NCI-H2029 (cell line): ENCODE measurements at regions not wholly inside any gene's neighbourhood (a gene's known extent, or its start where the extent isn't known, plus 50 kb on each side); places are given as distances from the start of the nearest gene placed in this dataset.

Source experiments
- DNase-seq: peaks from one replicate; lab custom pipeline; 2025; lab: John Stamatoyannopoulos, UW

GRCh38 chr1:222104694-222105392, 363.0 kb upstream of the DUSP10 start:
- DNase-seq = no peak

DNA sequence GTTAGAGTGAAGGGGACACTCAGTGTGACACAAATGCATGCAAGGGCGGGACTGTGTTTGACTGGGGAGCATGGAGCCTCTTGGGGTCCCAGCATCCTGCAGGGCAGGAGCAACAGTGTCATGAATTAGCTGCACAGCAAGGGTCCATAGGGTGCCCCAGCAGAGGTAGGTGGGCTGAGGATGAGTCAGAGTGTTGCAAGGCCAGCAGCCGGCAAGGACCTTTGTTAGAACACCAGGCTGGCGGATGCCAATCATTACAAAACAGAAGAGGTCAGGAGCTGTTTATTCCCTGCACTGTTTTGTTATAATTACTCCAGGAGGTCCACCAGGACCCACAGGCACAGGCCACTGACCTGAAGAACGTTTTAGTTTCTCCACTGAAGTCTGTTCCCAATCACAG, 362.2 kb upstream of the DUSP10 start:
- no peak for DNase-seq

DNA sequence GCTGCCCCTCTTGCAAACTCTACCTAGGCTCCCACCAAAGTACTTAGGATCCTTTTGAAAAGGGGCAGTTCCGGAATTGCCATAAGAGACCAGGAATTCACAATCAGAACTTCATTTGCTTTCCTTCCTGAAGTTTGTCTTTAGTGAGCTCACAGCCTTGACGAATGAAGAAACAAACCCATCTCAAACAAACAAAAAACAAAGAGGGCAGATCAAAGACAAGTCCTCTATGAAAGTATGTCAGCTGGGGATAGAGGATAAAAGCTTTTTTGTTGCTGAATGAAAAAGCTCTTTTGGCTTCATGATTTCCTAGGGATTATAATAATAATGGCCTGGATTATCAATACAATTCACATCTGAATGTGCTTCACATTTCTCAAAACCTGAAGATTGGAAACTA, 357.9 kb upstream of the DUSP10 start:
- no peak for DNase-seq

DNA sequence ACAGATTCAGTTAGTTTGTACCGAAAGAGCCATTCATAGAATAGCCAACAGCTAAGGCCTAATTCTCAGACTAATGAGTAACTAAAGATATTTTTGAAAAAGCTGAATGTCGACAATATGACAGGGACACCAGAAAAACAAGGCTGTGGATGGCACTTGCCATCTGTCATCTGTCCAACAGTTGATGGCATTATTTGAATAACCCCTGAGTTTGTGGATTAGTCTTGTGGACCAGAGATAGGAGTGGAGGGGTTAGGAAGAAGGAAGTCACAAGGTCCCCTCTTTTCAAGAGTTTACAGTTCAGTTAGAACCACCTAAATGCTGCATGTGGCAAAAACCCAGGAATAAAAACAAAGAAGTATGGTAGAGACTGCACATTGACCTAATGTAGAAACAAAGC, 356.5 kb upstream of the DUSP10 start:
- no peak for DNase-seq

DNA sequence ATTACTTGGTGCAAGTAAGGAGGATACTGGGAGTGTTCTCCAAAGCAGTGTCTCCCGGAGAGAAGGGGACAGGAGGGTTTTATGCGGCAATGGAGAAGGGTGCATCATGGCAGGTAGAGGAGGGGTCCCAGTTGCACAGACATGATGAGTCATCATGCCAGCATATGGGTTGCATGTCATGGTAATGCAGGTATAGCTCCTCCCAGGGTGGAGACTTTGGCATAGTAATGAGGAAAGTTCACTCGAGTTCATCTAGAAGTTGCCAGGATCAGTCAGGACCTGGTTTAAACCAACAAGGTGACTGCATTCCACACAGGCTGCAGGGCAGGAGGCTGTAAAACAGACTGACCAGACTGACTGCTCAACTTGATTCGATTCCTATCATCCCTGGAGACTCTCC, 355.7 kb upstream of the DUSP10 start:
- no peak for DNase-seq

- DNase-seq = no peak
Measured at GRCh38 chr1:222096883-222097282, 355.0 kb upstream of the DUSP10 start.

GRCh38 chr1:222096476-222096772, 354.5 kb upstream of the DUSP10 start:
- no peak for DNase-seq

- DNase-seq = peak; percentile 19
Measured at GRCh38 chr1:222095606-222096475, 354.0 kb upstream of the DUSP10 start.

GRCh38 chr1:222093518-222093917, 351.6 kb upstream of the DUSP10 start:
- no peak for DNase-seq

DNA sequence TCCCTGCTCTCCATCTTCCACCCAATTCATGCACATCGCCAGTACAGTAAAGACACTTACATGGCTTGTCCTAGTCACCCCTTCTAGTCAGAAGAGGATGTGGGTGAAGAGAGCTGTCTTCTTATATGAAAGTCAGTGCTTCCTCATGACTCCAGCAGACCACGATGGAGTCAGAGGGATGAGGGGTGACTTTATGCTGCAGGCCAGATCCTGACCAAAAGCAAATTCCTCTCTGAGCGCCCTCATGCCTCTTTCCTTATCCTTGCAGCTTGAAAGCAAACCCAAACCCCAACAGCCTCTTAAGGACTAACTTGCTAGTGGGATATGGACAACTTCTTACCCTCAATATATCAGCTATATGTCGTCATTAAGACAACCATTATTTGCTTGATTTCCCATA, 348.2 kb upstream of the DUSP10 start:
- DNase-seq = no peak

DNA sequence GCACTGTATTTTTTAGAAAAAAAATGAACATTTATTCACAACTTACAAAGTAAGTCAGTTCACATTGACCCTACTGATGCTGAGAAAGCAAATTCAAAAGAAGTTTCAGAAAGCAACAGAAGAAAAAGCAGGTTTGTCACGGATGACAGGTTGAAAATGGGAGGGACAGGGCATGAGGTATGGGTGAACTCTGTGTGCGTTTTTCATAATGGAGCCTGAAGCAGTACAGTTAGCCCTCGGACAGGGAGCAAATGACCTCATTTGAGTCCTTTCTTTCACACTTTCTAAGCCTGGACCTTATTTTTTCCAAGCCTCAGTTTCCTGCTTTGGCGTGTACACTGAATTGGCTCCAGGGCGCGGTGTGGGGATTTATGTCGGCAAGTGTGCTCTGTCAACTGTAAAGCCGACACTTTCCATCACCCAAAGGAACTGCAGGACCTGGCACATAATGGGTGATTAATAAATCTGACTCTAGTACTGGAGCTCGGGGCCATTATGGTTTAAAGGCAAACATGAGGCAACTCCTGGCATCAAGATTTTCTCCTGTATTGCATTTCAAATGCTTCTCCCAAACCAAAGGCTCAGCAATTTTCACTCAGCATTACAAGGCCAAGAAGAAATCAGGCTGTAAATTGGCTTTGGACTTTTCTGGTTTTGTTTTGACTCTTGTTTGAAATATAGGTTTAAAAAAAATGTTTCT, 345.5 kb upstream of the DUSP10 start:
- DNase-seq = no peak

- no peak for DNase-seq
Measured at GRCh38 chr1:222084996-222085395, 343.1 kb upstream of the DUSP10 start.

DNA sequence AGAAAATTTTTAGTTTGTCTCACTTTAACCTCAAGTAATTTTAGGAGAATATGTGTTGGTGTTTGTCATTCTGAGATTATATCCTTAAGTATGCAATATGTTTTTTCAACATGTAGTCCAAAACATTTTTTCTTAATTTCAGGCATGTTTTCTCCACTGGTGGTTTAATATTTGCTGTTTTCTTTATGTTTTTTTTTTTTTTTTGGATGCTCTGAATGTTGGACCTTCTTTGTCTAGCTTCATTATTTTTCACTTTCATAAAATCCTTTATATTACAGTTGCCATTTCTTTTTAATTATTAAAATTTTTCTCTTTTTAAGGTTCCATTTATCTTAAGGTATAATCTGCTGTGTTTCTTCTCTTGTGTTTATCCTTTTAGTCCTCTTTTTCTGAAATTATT, 342.2 kb upstream of the DUSP10 start:
- no peak for DNase-seq

- no peak for DNase-seq
Measured at GRCh38 chr1:222081859-222082258, 340.0 kb upstream of the DUSP10 start.

DNA sequence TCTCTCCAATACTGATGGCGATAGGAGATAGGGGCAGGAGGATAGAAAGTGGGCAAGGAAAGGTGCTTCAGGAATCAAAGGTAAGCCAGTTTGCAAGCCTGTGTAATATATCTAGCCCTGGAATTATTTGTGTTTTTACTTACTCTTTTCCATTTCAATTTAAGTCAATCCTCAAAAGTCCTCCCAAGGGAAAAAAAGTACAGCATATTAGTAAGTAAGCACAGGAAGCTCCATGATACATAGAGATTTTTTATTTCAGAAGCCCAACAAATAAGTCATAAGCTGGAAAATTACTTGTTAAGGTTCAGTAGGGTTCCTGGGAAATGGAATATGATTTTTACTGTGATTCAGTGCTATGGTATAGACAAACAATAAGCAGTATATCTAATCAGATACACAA, 337.7 kb upstream of the DUSP10 start:
- DNase-seq = no peak

GRCh38 chr1:222077206-222077605, 335.3 kb upstream of the DUSP10 start:
- no peak for DNase-seq

DNA sequence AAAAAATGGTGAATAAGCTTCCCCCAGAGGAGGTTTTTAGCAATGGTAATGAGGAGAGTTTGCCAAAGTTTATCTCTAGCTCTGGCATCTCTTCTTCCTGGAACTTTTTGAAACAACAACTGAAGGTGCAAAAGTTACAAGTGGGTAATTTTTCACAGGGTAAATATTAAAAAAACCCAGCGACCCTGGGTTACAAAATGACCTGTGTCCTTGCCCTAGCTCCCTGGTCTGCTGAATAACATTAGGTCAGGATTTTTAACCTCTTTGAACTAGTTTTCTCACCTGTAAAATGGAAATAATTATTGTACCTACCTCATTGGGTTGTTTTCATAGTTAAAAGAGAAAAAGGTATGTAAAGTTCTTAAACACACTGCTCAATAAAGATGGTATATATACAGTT, 332.4 kb upstream of the DUSP10 start:
- no peak for DNase-seq

DNA sequence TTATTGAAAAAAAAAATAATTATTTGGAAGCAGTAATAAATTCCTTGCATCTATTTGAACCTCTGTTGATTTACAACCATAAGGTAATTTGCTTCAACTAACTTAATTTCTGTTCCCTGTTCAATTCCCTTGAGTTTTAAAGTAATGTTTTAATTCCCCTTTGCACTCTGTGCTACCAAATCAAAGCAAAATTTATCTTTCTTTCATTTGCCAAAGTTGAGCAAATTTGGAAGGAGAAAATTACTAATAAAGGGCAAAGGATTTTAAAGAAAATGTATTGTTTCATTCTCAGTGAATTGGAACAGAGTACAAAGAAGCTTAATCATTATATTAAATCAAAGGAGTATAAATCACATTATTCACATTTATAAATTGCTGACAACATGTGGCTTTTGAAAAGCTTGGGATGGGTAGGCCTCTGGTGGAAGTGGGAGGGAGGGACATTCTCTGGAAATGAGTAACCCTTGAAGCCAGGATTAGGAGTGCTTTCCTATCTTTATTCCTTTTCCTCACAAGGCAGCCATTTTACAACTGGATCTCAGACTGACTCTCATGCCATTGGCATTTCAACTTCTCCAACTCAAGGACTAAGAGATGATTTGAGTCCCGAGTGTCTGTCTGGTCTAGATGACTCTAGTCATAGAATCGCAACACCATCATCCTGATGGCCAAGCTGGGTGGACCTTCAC, 331.6 kb upstream of the DUSP10 start:
- no peak for DNase-seq

DNA sequence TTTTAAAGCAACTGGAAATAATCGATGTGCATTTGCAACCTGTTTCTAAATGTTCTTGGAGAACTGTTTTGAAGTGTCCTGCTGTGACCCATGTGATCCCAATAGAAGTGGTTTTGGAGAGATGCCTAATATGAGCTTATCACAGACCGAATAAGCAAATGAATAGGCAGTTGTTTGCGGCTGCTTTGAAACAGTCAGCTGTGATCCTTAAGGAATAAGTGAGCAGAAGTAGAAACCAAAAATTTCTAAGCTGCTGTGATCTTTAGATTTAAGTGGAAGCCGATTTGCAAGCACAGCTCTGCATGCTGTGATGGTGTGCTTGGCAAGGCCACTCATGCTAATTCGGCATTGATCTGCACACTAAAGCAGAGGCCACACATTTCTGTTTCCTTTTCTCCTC, 329.5 kb upstream of the DUSP10 start:
- DNase-seq = peak; percentile 16

DNA sequence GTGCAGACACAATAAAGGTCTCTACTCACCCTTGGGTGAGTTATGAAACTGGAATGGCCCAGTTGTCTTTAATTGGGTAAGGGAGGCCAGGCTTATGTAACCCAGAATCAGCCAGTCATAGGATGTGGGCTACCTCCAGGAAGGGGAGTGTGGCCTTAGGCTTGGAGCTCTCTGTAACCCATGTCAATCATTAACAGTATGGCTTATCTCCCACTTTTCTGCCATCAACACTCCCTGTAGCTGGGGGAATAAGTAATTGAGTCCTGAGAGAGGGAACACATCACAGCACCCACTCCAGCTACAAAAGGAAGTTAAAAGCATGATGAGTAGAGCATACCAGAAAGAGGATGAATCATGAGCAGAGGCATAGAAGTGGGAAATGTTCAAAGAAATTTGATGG, 327.0 kb upstream of the DUSP10 start:
- DNase-seq = no peak

DNA sequence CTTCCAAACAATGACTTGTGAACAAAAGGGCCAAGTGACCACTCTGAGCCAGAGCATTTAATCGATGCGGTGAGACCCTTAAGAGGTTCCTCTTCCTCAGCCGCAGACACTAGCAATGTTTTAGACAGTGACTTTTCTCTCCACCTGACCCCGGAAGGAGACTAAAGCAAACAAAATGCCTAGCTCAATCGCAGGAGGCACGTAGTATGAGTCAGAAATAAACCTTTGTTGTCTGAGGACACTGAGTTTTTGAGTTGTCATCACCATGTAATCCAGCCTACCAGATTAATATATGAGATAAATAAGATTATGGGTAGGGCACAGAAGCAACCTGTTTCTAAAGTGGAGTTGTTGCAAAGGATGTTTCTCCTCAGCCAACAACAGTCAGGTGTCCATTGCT, 326.2 kb upstream of the DUSP10 start:
- no peak for DNase-seq

- DNase-seq = no peak
Measured at GRCh38 chr1:222066539-222066938, 324.6 kb upstream of the DUSP10 start.

- DNase-seq = no peak
Measured at GRCh38 chr1:222065234-222065633, 323.3 kb upstream of the DUSP10 start.
